Germinal center (tissue), 1 donor: ENCODE measurements at regions not wholly inside any gene's neighbourhood (a gene's known extent, or its start where the extent isn't known, plus 50 kb on each side); places are given as distances from the start of the nearest gene placed in this dataset.

Source experiments
- DNase-seq: peaks from one replicate; pipeline ENCODE4 v3.0.0; 2012; ENCODE audit warnings: mixed read lengths, low spot score

DNA sequence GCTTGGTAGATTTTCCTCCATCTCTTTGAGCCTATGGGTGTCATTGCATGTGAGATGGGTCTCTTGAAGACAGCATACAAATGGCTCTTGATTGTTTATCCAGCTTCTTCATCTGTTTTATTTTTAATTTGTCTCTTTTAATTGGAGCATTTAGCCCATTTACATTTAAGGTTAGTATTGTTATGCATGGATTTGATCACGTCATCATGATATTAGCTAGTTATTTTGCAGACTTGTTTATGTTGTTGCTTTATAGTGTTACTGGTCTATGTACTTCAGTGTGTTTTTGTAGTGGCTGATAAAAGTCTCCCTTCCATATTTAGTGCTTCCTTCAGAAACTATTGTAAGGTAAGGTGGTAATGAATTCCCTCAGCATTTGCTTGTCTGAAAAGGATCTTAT lies 78.6 kb upstream of the RGMB start:
- DNase-seq, result no peak

DNA sequence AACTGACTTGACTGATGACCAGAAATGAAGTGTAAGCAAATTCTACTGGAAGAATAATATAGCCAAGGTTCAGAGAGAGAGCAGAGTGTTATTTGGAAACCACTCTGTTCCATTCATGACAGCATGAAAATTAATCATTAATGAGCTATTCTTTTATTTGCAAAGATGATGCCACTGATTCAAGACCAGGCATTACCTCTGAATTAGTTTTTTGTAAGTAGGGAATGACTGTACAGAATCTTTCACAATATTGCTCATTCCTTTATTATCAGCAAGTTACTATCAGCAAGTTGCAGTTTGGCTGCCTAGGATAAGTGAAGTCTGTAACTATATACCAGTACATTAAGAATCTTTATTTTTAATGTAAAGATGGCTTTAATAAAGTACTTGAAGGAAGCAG lies 75.1 kb upstream of the RGMB start:
- DNase-seq, result no peak

DNA sequence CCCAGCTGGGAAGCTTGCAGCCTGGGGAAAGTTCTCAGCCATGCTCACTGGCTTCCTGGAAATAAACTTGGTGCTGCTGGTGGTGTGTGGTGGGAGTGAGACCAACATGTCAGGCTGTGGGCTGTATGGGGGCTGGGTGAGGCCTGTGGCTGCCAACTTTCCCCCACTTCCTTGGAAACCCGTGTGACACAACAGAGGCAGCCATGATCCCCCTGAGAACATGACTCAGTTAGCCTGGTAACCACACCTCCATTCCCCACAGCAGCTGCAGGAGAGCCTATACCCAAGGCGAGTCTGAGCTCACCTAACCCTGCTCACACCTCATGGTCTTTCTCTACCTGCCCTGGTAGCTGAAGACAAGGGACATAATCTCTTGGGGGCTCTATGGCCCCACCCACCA lies 72.7 kb upstream of the RGMB start:
- no peak for DNase-seq

DNA sequence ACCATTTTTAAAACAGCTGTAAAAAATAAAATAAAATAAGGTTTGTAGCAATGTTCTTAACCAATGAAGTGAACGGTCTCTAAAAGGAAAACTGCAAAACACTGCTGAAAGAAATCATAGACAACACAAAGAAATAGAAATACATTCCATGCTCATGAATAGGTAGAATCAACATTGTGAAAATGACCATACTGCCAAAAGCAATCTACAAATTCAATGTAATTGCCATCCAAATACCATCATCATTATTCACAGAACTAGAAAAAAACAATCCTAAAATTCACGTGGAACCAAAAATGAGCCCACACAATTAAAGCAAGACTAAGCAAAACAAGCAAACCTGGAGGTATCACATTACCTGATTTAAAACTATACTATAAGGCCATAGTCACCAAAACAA lies 67.6 kb upstream of the RGMB start:
- DNase-seq, result no peak

DNA sequence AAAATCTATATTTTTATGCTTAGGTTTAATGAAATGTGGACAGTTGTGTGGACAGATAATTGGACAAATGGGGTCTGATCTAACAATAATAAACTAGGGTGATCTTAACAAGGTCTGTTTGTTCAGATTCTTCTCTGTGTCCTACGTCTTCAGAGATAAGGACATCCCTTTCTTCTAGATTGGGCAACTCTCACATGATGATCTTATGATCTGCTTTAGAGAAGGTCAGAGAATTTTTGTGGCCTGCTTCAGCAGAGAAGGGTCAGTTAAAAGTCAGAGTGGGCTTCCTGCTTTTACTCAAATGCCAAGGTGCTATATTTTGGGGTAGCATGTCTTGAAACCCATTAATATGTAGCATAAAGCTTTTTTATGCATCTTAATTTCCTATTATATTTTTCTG lies 63.8 kb upstream of the RGMB start:
- no peak for DNase-seq

DNA sequence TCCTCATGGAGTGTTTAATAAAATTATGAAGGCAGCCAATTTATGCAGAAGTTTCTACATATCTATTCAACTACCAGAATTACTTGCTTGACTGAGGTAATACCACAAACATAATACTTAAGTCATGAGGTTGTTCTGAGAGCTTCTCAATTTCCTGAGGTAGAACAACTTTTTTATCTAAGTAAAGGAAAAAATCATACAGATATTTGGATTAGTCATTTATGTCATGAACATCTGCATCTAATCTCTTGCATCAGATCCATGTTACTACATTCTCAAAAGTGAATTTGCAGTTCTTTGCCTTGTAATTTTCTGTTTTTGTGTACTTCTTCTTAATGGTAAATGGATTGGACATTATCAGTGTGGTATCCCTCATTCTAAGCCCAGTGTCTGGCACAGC lies 60.4 kb upstream of the RGMB start:
- no peak for DNase-seq

DNA sequence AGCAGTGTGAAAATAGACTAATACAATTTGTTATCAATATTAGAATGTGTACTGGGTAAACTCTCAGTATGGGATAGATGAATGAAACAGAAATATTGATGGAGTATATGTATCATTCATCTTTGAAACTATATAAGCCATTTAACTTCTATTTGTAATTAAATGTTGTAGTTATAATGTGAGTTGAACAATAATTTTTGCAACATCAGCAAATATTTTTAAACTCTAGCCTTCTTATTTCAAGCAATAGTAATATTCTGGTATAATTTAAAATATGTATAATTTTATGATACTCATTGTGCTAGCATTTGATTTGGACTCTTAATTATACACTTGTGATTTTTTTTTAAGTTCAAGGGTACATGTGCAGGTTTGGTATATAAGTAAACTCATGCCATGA lies 59.6 kb upstream of the RGMB start:
- no peak for DNase-seq

DNA sequence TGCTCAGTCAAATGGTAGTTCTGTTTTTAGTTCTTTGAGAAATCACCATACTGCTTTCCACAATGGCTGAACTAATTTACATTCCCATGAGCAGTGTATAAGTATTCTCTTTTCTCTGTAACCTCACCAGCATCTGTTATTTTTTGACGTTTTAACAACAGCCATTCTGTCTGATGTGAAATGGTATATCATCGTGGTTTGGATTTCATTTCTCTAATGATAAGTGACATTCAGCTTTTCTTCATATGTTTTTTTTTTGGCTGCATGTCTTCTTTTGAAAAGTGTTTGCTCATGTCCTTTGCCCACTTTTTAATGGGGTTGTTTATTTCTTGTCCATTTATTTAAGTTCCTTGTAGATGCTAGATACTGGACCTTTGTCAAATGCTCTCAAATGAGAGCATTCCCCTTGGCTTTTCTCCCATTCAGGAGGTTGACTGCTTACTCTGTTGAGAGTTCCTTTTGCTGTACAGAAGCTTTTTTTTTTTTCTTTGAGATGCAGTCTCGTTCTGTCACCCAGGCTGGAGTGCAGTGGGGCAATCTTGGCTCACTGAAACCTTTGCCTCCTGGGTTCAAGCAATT lies 58.7 kb upstream of the RGMB start:
- DNase-seq, result no peak

DNA sequence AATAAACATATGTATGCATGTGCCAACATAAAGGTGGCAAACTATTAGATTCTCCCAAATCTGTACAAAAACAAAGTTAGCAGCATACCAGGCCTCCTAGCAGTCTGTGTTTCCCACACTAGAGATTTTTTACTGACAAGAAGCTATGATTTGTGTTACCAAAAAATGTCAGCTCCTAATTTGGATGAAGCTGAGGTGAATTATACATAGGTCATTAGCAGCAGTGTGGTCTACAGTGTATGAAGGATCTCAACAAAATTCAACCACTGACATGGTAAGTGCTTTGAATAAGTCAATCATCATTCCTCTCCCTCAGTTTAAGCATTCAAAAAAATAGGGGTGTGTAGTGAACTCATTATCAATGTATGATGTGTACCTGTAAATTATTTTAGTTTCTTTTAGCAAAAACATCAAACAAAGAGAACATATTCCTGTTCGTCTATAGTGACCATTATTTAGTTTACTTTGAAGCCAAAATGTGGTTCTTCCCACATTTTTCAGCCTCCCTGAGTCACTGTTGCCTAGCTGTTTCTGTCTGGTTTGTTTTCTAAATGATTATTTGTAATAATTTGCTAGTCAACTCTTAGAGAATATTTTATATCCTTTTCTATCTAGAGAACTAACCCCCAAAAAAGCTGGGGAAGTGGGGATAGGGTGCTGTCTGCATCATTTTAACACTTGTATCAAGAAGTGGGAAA lies 52.1 kb upstream of the RGMB start:
- DNase-seq, result no peak

DNA sequence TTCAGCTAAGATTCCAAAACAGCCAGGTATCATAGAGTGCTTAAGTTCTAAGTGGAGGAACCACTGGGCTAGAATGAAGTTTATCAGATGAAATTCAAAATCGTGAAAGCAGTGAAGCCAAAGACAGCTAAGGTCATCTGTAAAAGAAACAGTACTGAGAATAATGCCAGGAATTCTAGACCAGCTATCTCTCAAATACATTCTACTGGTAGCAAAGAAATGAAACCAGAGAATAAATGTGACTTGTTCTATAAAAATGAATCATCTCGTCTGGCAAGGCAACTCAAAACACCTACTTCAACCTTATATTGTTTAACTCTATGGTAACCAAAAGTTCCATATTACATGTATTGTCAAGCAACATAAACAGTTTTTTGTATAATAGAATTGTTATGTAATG lies 51.3 kb upstream of the RGMB start:
- DNase-seq, result no peak

DNA sequence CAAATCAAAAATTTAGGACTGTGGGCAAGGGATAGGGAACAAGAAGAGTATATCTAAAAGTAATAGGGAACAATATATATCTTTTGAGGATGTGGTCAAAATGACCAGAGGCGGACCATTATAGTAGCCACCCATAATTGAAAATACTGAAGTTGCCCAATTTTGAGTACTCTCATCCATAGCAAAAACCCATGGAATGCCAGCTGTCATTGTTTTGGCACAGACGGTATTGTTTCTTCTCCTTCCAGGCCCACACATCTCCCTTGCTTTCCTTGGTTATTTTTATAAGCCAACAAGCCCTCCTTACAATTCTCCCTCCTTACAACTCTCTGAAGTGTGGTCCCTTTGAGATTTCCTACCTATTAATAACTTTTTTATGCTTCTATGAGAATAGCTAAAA lies 50.4 kb upstream of the RGMB start:
- no peak for DNase-seq
